ENCODE measurements at regions not wholly inside any gene's neighbourhood (a gene's known extent, or its start where the extent isn't known, plus 50 kb on each side); places are given as distances from the start of the nearest gene placed in this dataset.

DNA sequence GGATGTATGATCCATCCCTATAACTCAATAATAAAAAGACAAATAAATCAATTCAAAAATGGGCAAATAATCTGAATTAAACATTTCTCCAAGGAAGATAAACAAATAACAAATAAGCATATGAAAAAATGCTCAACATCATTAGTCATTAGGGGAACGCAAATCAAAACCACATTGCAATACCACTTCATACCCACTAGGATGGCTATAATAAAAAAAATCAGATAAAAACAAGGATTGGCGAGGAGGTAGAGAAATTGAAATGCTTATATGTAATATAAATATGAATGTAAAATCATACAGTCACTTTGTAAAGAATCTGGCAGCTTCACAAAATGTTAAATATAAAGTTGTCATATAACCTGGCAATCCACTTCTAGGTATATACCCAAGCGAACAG, 52.3 kb upstream of the TBCA start:
- no peak overlapping the region for H2AFZ ChIP-seq (replicated peaks)
- Mint-ChIP-seq H3K27ac (no peak overlapping the region), H3K9me3 (no peaks in the 10 kb centered on the region), H3K4me3 (no peak overlapping the region), H3K4me1 (peaks cover 55% of the 10 kb centered on the region), H3K27me3 (ENCODE audit: insufficient read depth, low read depth) (no peaks in the 10 kb centered on the region), H3K36me3 (no peaks in the 10 kb centered on the region)
- TF ChIP-seq, protein P1, sequence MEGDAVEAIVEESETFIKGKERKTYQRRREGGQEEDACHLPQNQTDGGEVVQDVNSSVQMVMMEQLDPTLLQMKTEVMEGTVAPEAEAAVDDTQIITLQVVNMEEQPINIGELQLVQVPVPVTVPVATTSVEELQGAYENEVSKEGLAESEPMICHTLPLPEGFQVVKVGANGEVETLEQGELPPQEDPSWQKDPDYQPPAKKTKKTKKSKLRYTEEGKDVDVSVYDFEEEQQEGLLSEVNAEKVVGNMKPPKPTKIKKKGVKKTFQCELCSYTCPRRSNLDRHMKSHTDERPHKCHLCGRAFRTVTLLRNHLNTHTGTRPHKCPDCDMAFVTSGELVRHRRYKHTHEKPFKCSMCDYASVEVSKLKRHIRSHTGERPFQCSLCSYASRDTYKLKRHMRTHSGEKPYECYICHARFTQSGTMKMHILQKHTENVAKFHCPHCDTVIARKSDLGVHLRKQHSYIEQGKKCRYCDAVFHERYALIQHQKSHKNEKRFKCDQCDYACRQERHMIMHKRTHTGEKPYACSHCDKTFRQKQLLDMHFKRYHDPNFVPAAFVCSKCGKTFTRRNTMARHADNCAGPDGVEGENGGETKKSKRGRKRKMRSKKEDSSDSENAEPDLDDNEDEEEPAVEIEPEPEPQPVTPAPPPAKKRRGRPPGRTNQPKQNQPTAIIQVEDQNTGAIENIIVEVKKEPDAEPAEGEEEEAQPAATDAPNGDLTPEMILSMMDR (IDR thresholded peaks at IDR 0.05): peak; percentile 28
- TF ChIP-seq EZH2phosphoT487 (IDR thresholded peaks at IDR 0.05) (no peak), EZH2 (IDR thresholded peaks at IDR 0.05) (no peak)
- H3K4me2 ChIP-seq: no peak overlapping the region
- DNase-seq (ENCODE audit: low spot score): no peak
- no peaks in the 10 kb centered on the region for H3K9me3 ChIP-seq (ENCODE audit: low read depth)
- no peaks in the 10 kb centered on the region for H3K36me3 ChIP-seq
- H3K9ac ChIP-seq: no peak overlapping the region
- peaks cover 13% of the 10 kb centered on the region for H3K4me1 ChIP-seq
- H3K27me3 ChIP-seq: peaks cover 49% of the 10 kb centered on the region
- H3K4me3 ChIP-seq: no peak overlapping the region
- no peaks in the 10 kb centered on the region for H4K20me1 ChIP-seq (ENCODE audit: low read depth)
- no peaks in the 10 kb centered on the region for H3K79me2 ChIP-seq (ENCODE audit: low read depth)
- H3K27ac ChIP-seq: no peak overlapping the region
- H3F3A ChIP-seq (ENCODE audit: low read depth): no peaks in the 10 kb centered on the region
